Activated CD8-positive, alpha-beta T cell treated with anti-CD3 and anti-CD28 coated beads, Interleukin-2, amount 10 ng/mL, durations not matched to agents 7 days and 5 days (primary cell): ENCODE measurements at regions not wholly inside any gene's neighbourhood (a gene's known extent, or its start where the extent isn't known, plus 50 kb on each side); places are given as distances from the start of the nearest gene placed in this dataset.

Experiments used
- ATAC-seq: fragments of 150-1000 bp; cut with Tn5 transposase; one replicate; pipeline ENCODE4 v1.10.0; 2021; ENCODE audit warnings: moderate library complexity
- CTCF ChIA-PET: fragments of 350-600 bp; sonication (Branson Sonifier 250); formaldehyde crosslinking; loops from one replicate; lab custom pipeline; 2021; ENCODE audit warnings: antibody characterized with exemption; lab: Charles Lee
- POLR2A ChIA-PET: fragments of 350-600 bp; sonication (Branson Sonifier 250); formaldehyde crosslinking; loops from one replicate; lab custom pipeline; 2021; ENCODE audit warnings: antibody characterized with exemption; lab: Charles Lee
- DNase-seq: peaks from one replicate; pipeline ENCODE4 v3.0.0-alpha.2; 2020
- H3K27ac Mint-ChIP-seq: one replicate; pipeline ENCODE4 v1.8.0; 2021; ENCODE audit warnings: mild to moderate bottlenecking, mixed read lengths
- H3K27me3 Mint-ChIP-seq: one replicate; pipeline ENCODE4 v1.8.0; 2021; ENCODE audit warnings: low read depth, mixed read lengths
- H3K36me3 Mint-ChIP-seq: one replicate; pipeline ENCODE4 v1.8.0; 2021; ENCODE audit warnings: low read depth, mixed read lengths
- H3K4me1 Mint-ChIP-seq: one replicate; pipeline ENCODE4 v1.8.0; 2021; ENCODE audit warnings: low read depth, mixed read lengths
- H3K4me3 Mint-ChIP-seq: one replicate; pipeline ENCODE4 v1.8.0; 2021; ENCODE audit warnings: mild to moderate bottlenecking, mixed read lengths
- H3K9me3 Mint-ChIP-seq: one replicate; pipeline ENCODE4 v1.8.0; 2022; ENCODE audit warnings: mixed read lengths; ENCODE audit not compliant: insufficient read depth

GRCh38 chrX:68917799-68918198, 89.0 kb downstream of the EFNB1 start:
- Mint-ChIP-seq H3K27ac (no peak overlapping the region), H3K36me3 (no peaks in the 10 kb centered on the region), H3K27me3 (no peaks in the 10 kb centered on the region), H3K4me1 (peaks cover 27% of the 10 kb centered on the region), H3K9me3 (no peaks in the 10 kb centered on the region), H3K4me3 (no peak overlapping the region)
- CTCF ChIA-PET: interaction anchor here (1.6 kb wide), 1 partner anchor 90 kb away, joined by 4 read pairs; no protein-coding TSS in a partner anchor
- POLR2A ChIA-PET: no interaction called here
- ATAC-seq (no peak), DNase-seq (no peak)

GRCh38 chrX:68916891-68917290, 88.1 kb downstream of the EFNB1 start:
- ChIA-PET POLR2A (no interaction called here), CTCF (no interaction called here)
- no peak for DNase-seq
- H3K27me3 Mint-ChIP-seq: no peaks in the 10 kb centered on the region
- H3K9me3 Mint-ChIP-seq: no peaks in the 10 kb centered on the region
- no peak for ATAC-seq
- no peak overlapping the region for H3K4me3 Mint-ChIP-seq
- H3K4me1 Mint-ChIP-seq: peaks cover 27% of the 10 kb centered on the region
- no peaks in the 10 kb centered on the region for H3K36me3 Mint-ChIP-seq
- no peak overlapping the region for H3K27ac Mint-ChIP-seq

- H3K9me3 Mint-ChIP-seq: no peaks in the 10 kb centered on the region
- no peaks in the 10 kb centered on the region for H3K27me3 Mint-ChIP-seq
- CTCF ChIA-PET: no interaction called here
- H3K4me1 Mint-ChIP-seq: peaks cover 24% of the 10 kb centered on the region
- POLR2A ChIA-PET: no interaction called here
- ATAC-seq (peak; percentile 57), DNase-seq (no peak)
- H3K27ac Mint-ChIP-seq: no peak overlapping the region
- H3K4me3 Mint-ChIP-seq: no peak overlapping the region
- H3K36me3 Mint-ChIP-seq: no peaks in the 10 kb centered on the region
These were observed 87.0 kb downstream of the EFNB1 start for GRCh38 chrX:68915778-68916177.

- no peak for ATAC-seq
- H3K4me1 Mint-ChIP-seq: peaks cover 18% of the 10 kb centered on the region
- H3K27ac Mint-ChIP-seq: no peak overlapping the region
- no peak for DNase-seq
- no peaks in the 10 kb centered on the region for H3K36me3 Mint-ChIP-seq
- no peaks in the 10 kb centered on the region for H3K27me3 Mint-ChIP-seq
- CTCF ChIA-PET: interaction anchor here (1.4 kb wide), 1 partner anchor 85 kb away, joined by 3 read pairs; the partner anchor contains the start of gene EFNB1
- POLR2A ChIA-PET: no interaction called here
- no peaks in the 10 kb centered on the region for H3K9me3 Mint-ChIP-seq
- no peak overlapping the region for H3K4me3 Mint-ChIP-seq
These were observed 85.7 kb downstream of the EFNB1 start for GRCh38 chrX:68914479-68914946.

GRCh38 chrX:68913249-68913547, 84.4 kb downstream of the EFNB1 start:
- H3K4me3 Mint-ChIP-seq: no peak overlapping the region
- peaks cover 11% of the 10 kb centered on the region for H3K4me1 Mint-ChIP-seq
- DNase-seq (no peak), ATAC-seq (no peak)
- ChIA-PET POLR2A (no interaction called here), CTCF (no interaction called here)
- H3K9me3 Mint-ChIP-seq: no peaks in the 10 kb centered on the region
- no peaks in the 10 kb centered on the region for H3K27me3 Mint-ChIP-seq
- H3K36me3 Mint-ChIP-seq: no peaks in the 10 kb centered on the region
- H3K27ac Mint-ChIP-seq: no peak overlapping the region

- ATAC-seq: no peak
- H3K36me3 Mint-ChIP-seq: no peaks in the 10 kb centered on the region
- no peaks in the 10 kb centered on the region for H3K9me3 Mint-ChIP-seq
- H3K27ac Mint-ChIP-seq: no peak overlapping the region
- peaks cover 11% of the 10 kb centered on the region for H3K4me1 Mint-ChIP-seq
- DNase-seq: no peak
- no peaks in the 10 kb centered on the region for H3K27me3 Mint-ChIP-seq
- H3K4me3 Mint-ChIP-seq: no peak overlapping the region
- ChIA-PET CTCF (no interaction called here), POLR2A (no interaction called here)
These were observed 83.3 kb downstream of the EFNB1 start for GRCh38 chrX:68912113-68912512.

- no peak overlapping the region for H3K4me3 Mint-ChIP-seq
- no peaks in the 10 kb centered on the region for H3K27me3 Mint-ChIP-seq
- no peaks in the 10 kb centered on the region for H3K9me3 Mint-ChIP-seq
- H3K36me3 Mint-ChIP-seq: no peaks in the 10 kb centered on the region
- no peak for ATAC-seq
- no peak overlapping the region for H3K27ac Mint-ChIP-seq
- DNase-seq: no peak
- H3K4me1 Mint-ChIP-seq: peaks cover 8% of the 10 kb centered on the region
- POLR2A ChIA-PET: no interaction called here
- CTCF ChIA-PET: no interaction called here
These were observed 82.1 kb downstream of the EFNB1 start for GRCh38 chrX:68910731-68911428.

- H3K27me3 Mint-ChIP-seq: no peaks in the 10 kb centered on the region
- DNase-seq: no peak
- ATAC-seq: no peak
- H3K36me3 Mint-ChIP-seq: no peaks in the 10 kb centered on the region
- H3K9me3 Mint-ChIP-seq: no peaks in the 10 kb centered on the region
- no peak overlapping the region for H3K27ac Mint-ChIP-seq
- ChIA-PET POLR2A (no interaction called here), CTCF (no interaction called here)
- H3K4me1 Mint-ChIP-seq: no peaks in the 10 kb centered on the region
- no peak overlapping the region for H3K4me3 Mint-ChIP-seq
These were observed 81.1 kb downstream of the EFNB1 start for GRCh38 chrX:68909945-68910344.

GRCh38 chrX:68908071-68908470, 79.2 kb downstream of the EFNB1 start:
- no peaks in the 10 kb centered on the region for H3K4me1 Mint-ChIP-seq
- ChIA-PET POLR2A (no interaction called here), CTCF (no interaction called here)
- no peaks in the 10 kb centered on the region for H3K9me3 Mint-ChIP-seq
- no peak overlapping the region for H3K4me3 Mint-ChIP-seq
- no peak for ATAC-seq
- DNase-seq: no peak
- H3K27ac Mint-ChIP-seq: no peak overlapping the region
- H3K36me3 Mint-ChIP-seq: no peaks in the 10 kb centered on the region
- no peaks in the 10 kb centered on the region for H3K27me3 Mint-ChIP-seq

GRCh38 chrX:68902706-68903504, 74.1 kb downstream of the EFNB1 start:
- ATAC-seq (no peak), DNase-seq (no peak)
- H3K4me1 Mint-ChIP-seq: no peaks in the 10 kb centered on the region
- ChIA-PET POLR2A (no interaction called here), CTCF (no interaction called here)
- no peaks in the 10 kb centered on the region for H3K27me3 Mint-ChIP-seq
- no peaks in the 10 kb centered on the region for H3K36me3 Mint-ChIP-seq
- H3K4me3 Mint-ChIP-seq: no peak overlapping the region
- H3K9me3 Mint-ChIP-seq: no peaks in the 10 kb centered on the region
- no peak overlapping the region for H3K27ac Mint-ChIP-seq

- H3K9me3 Mint-ChIP-seq: no peaks in the 10 kb centered on the region
- H3K27ac Mint-ChIP-seq: no peak overlapping the region
- no peaks in the 10 kb centered on the region for H3K36me3 Mint-ChIP-seq
- H3K27me3 Mint-ChIP-seq: no peaks in the 10 kb centered on the region
- no peaks in the 10 kb centered on the region for H3K4me1 Mint-ChIP-seq
- no peak for ATAC-seq
- ChIA-PET CTCF (no interaction called here), POLR2A (no interaction called here)
- H3K4me3 Mint-ChIP-seq: no peak overlapping the region
- DNase-seq: no peak
These were observed 72.7 kb downstream of the EFNB1 start for GRCh38 chrX:68901519-68901918.

GRCh38 chrX:68898598-68898997, 69.8 kb downstream of the EFNB1 start:
- ATAC-seq (no peak), DNase-seq (no peak)
- Mint-ChIP-seq H3K27me3 (no peaks in the 10 kb centered on the region), H3K27ac (no peak overlapping the region), H3K36me3 (no peaks in the 10 kb centered on the region), H3K4me1 (peaks cover 2% of the 10 kb centered on the region), H3K4me3 (no peak overlapping the region), H3K9me3 (no peaks in the 10 kb centered on the region)
- CTCF ChIA-PET: no interaction called here
- POLR2A ChIA-PET: no interaction called here
